ENCODE measurements at regions not wholly inside any gene's neighbourhood (a gene's known extent, or its start where the extent isn't known, plus 50 kb on each side); places are given as distances from the start of the nearest gene placed in this dataset.

GRCh38 chr15:58241872-58242271 lies 103.7 kb downstream of the AQP9 start:
- TF ChIP-seq CTCF (IDR thresholded peaks at IDR 0.05; ENCODE audit: low read depth, low read length) (no peak), EZH2phosphoT487 (IDR thresholded peaks at IDR 0.05; ENCODE audit: low read depth) (no peak)

Measured in OCI-LY3 (cell line).